ENCODE measurements at regions not wholly inside any gene's neighbourhood (a gene's known extent, or its start where the extent isn't known, plus 50 kb on each side); places are given as distances from the start of the nearest gene placed in this dataset.

DNA sequence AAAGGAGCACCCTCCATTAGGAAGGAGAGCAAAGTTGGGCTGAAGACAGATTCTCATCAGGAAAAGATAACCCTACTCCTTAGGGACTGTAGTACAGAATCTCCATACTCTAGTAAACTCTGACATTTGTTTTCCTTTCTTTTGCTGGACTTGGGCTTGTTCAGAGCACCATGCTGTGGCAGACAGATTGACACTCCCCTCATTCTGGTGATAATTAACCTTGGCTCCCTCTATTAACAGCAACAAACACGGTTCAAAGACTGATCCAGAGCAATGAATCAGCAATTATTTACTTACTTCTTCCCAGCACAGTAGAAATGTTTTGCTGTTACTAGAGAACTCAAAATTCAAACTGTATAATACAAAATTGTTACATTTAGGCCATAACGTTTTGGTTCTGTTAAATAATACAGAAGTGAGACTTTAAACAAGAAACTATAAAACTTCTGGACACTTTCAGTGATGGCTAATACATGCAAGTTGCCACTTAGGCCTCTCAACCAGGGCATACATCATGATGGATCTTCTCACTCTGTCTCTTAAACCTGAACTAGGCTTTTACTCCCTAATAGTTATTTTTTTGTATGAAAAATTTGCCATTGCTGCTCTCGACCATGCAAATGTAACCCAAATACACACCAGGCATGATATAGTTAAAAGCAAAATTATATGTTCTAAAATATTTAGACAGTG, 639.0 kb downstream of the IPMK start (continued):
- TF ChIP-seq, protein P1, sequence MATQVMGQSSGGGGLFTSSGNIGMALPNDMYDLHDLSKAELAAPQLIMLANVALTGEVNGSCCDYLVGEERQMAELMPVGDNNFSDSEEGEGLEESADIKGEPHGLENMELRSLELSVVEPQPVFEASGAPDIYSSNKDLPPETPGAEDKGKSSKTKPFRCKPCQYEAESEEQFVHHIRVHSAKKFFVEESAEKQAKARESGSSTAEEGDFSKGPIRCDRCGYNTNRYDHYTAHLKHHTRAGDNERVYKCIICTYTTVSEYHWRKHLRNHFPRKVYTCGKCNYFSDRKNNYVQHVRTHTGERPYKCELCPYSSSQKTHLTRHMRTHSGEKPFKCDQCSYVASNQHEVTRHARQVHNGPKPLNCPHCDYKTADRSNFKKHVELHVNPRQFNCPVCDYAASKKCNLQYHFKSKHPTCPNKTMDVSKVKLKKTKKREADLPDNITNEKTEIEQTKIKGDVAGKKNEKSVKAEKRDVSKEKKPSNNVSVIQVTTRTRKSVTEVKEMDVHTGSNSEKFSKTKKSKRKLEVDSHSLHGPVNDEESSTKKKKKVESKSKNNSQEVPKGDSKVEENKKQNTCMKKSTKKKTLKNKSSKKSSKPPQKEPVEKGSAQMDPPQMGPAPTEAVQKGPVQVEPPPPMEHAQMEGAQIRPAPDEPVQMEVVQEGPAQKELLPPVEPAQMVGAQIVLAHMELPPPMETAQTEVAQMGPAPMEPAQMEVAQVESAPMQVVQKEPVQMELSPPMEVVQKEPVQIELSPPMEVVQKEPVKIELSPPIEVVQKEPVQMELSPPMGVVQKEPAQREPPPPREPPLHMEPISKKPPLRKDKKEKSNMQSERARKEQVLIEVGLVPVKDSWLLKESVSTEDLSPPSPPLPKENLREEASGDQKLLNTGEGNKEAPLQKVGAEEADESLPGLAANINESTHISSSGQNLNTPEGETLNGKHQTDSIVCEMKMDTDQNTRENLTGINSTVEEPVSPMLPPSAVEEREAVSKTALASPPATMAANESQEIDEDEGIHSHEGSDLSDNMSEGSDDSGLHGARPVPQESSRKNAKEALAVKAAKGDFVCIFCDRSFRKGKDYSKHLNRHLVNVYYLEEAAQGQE (IDR thresholded peaks at IDR 0.05; ENCODE audit: unreplicated experiment): no peak
- TF ChIP-seq, protein P2, sequence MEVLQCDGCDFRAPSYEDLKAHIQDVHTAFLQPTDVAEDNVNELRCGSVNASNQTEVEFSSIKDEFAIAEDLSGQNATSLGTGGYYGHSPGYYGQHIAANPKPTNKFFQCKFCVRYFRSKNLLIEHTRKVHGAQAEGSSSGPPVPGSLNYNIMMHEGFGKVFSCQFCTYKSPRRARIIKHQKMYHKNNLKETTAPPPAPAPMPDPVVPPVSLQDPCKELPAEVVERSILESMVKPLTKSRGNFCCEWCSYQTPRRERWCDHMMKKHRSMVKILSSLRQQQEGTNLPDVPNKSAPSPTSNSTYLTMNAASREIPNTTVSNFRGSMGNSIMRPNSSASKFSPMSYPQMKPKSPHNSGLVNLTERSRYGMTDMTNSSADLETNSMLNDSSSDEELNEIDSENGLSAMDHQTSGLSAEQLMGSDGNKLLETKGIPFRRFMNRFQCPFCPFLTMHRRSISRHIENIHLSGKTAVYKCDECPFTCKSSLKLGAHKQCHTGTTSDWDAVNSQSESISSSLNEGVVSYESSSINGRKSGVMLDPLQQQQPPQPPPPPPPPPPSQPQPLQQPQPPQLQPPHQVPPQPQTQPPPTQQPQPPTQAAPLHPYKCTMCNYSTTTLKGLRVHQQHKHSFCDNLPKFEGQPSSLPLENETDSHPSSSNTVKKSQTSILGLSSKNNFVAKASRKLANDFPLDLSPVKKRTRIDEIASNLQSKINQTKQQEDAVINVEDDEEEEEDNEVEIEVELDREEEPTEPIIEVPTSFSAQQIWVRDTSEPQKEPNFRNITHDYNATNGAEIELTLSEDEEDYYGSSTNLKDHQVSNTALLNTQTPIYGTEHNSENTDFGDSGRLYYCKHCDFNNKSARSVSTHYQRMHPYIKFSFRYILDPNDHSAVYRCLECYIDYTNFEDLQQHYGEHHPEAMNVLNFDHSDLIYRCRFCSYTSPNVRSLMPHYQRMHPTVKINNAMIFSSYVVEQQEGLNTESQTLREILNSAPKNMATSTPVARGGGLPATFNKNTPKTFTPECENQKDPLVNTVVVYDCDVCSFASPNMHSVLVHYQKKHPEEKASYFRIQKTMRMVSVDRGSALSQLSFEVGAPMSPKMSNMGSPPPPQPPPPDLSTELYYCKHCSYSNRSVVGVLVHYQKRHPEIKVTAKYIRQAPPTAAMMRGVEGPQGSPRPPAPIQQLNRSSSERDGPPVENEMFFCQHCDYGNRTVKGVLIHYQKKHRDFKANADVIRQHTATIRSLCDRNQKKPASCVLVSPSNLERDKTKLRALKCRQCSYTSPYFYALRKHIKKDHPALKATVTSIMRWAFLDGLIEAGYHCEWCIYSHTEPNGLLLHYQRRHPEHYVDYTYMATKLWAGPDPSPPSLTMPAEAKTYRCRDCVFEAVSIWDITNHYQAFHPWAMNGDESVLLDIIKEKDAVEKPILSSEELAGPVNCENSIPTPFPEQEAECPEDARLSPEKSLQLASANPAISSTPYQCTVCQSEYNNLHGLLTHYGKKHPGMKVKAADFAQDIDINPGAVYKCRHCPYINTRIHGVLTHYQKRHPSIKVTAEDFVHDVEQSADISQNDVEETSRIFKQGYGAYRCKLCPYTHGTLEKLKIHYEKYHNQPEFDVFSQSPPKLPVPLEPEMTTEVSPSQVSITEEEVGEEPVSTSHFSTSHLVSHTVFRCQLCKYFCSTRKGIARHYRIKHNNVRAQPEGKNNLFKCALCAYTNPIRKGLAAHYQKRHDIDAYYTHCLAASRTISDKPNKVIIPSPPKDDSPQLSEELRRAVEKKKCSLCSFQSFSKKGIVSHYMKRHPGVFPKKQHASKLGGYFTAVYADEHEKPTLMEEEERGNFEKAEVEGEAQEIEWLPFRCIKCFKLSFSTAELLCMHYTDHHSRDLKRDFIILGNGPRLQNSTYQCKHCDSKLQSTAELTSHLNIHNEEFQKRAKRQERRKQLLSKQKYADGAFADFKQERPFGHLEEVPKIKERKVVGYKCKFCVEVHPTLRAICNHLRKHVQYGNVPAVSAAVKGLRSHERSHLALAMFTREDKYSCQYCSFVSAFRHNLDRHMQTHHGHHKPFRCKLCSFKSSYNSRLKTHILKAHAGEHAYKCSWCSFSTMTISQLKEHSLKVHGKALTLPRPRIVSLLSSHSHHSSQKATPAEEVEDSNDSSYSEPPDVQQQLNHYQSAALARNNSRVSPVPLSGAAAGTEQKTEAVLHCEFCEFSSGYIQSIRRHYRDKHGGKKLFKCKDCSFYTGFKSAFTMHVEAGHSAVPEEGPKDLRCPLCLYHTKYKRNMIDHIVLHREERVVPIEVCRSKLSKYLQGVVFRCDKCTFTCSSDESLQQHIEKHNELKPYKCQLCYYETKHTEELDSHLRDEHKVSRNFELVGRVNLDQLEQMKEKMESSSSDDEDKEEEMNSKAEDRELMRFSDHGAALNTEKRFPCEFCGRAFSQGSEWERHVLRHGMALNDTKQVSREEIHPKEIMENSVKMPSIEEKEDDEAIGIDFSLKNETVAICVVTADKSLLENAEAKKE (CRISPR knock-in tag; IDR thresholded peaks at IDR 0.05): no peak

DNA sequence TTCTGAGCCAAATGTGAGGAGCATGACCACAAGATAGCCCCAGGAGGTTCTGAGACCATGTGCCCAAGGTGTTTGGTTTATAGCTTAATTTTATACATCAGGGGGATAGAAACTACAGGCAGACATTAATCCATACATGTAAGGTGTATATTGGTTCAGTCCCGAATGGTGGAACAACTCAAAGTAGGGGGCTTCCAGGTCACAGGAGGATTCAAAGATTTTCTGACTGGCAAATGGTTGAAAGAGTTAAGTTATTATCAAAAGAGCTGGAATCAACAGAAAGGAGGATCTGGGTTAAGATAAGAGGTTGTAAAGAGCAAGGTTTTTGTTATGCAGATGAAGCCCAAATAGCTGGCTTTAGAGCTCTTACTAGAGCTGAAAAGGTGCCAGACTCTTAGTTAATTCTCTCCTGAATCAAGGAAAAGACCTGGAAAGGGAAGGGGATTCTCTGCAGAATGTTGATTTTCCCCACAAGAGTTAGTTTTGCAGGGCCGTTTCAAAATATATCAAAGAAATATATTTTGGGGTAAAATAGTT, 640.0 kb downstream of the IPMK start:
- Histone ChIP-seq H4K20me1 (replicated peaks; ENCODE audit: insufficient read depth) (no peaks in the 10 kb centered on the region), H3K4me3 (peak overlapping the region; percentile 12; the same call in 1 of the 2 replicates), H3K4me2 (peak overlapping the region; percentile 61), H3K27ac (ENCODE audit: low read depth) (peak overlapping the region; percentile 78), H3F3A (replicated peaks; ENCODE audit: low read depth) (no peaks in the 10 kb centered on the region), H3K9me2 (ENCODE audit: insufficient read depth) (no peaks in the 10 kb centered on the region), H3K4me1 (ENCODE audit: insufficient read depth) (peaks cover 37% of the 10 kb centered on the region), H3K27me3 (ENCODE audit: insufficient read depth) (no peaks in the 10 kb centered on the region), H3K79me2 (replicated peaks; ENCODE audit: insufficient read depth) (no peaks in the 10 kb centered on the region), H3K36me3 (ENCODE audit: insufficient read depth) (no peaks in the 10 kb centered on the region), H2AFZ (no peak overlapping the region)
- DNase-seq (ENCODE audit: low spot score): peak; percentile 91
- peaks cover 34% of the 10 kb centered on the region for H3K4me1 Mint-ChIP-seq
- H3K27ac Mint-ChIP-seq: peak overlapping the region; percentile 87; the same call in 1 of the 2 replicates
- no peaks in the 10 kb centered on the region; the same call in 2 of the 3 replicates for H3K9me3 Mint-ChIP-seq
- peak; percentile 95 for ATAC-seq
- H3K4me3 Mint-ChIP-seq: peak overlapping the region; percentile 25; the same call in 2 of the 3 replicates
- H3K27me3 Mint-ChIP-seq (ENCODE audit: insufficient read depth, low read depth, poor library complexity): no peaks in the 10 kb centered on the region
- H3K36me3 Mint-ChIP-seq (ENCODE audit: low read depth): no peaks in the 10 kb centered on the region
- TF ChIP-seq, protein P3, sequence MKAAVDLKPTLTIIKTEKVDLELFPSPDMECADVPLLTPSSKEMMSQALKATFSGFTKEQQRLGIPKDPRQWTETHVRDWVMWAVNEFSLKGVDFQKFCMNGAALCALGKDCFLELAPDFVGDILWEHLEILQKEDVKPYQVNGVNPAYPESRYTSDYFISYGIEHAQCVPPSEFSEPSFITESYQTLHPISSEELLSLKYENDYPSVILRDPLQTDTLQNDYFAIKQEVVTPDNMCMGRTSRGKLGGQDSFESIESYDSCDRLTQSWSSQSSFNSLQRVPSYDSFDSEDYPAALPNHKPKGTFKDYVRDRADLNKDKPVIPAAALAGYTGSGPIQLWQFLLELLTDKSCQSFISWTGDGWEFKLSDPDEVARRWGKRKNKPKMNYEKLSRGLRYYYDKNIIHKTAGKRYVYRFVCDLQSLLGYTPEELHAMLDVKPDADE (IDR thresholded peaks at IDR 0.05): no peak
- TF ChIP-seq EZH2 (IDR thresholded peaks at IDR 0.05; ENCODE audit: low read depth, unreplicated experiment): no peak
